ENCODE measurements at regions not wholly inside any gene's neighbourhood (a gene's known extent, or its start where the extent isn't known, plus 50 kb on each side); places are given as distances from the start of the nearest gene placed in this dataset.

DNA sequence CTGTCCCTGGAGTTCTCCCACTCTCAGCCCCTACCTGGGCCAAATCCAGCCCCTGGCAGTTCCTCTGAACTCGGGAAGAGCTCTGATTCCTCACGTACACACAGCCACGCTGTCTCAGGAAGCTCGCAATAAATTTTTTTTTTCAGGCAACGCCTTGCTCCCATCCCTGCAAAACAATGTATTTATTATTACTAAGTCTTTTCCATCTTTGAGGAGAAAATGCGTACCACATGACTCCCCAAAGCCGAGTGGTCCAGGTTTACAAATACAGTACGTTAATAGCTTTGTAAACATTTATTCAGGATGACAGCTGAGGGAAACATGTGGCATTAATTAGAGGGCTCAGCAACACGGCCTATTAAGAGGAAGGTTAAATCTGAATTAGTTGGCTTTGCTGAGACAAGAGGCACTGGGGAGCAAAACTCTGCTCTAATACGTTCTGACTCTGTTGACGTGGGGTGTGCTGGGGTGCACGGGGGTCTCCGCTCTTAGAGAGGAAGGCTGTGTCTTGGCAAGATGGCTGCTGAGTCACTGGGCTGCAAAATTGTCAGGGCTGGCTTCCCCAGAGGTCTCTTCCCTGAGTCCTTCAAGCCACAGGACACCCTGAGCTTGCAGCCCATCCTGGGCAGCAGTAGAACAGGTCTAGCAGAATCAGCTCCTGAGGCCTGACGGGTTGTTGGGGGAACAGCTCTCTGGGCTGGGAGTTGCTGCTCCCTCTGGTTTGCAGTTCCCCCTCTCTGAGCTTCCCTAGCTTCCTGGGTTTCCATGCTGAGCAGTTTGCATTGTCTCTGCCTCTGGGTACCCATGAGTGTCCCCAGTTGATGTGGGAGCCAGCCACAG is 185.2 kb upstream of the TBX3 start:
- no peak for DNase-seq (ENCODE audit: low spot score in 2 of 2)
- TF ChIP-seq POLR2A (IDR thresholded peaks at IDR 0.05) (no peak), CTCF (IDR thresholded peaks at IDR 0.05) (no peak)
- 32% methylated on average over 14 of the region's 14 CpGs for WGBS, 2 donors
- intact Hi-C loops (cut with DNase I; ENCODE audit: low total_unique reads): no loop called here
- no peak overlapping the region for H3K4me3 ChIP-seq (ENCODE audit: low read depth, poor library complexity, severe bottlenecking)

- intact Hi-C loops (cut with DNase I; ENCODE audit: low total_unique reads): no loop called here
- WGBS, 2 donors: 92 to 95% methylated on average over 4 of the region's 4 CpGs
- TF ChIP-seq POLR2A (IDR thresholded peaks at IDR 0.05): no peak
- DNase-seq (ENCODE audit: low spot score in 2 of 2): no peak
- H3K4me3 ChIP-seq (ENCODE audit: low read depth, poor library complexity, severe bottlenecking): no peak overlapping the region
Observed at GRCh38 chr12:114866331-114866730, 182.4 kb upstream of the TBX3 start.

- intact Hi-C loops (cut with DNase I; ENCODE audit: low total_unique reads): no loop called here
- DNase-seq (ENCODE audit: low spot score in 2 of 2): no peak
- H3K4me3 ChIP-seq (ENCODE audit: low read depth, poor library complexity, severe bottlenecking): no peak overlapping the region
- TF ChIP-seq POLR2A (IDR thresholded peaks at IDR 0.05) (no peak), CTCF (IDR thresholded peaks at IDR 0.05) (no peak)
- 24 to 32% methylated on average over 12 of the region's 12 CpGs for WGBS, 2 donors
Observed at GRCh38 chr12:114864837-114865551, 181.0 kb upstream of the TBX3 start.

GRCh38 chr12:114863911-114864310 is 179.9 kb upstream of the TBX3 start:
- no peak for DNase-seq (ENCODE audit: low spot score in 2 of 2)
- 78 to 89% methylated on average over 12 of the region's 12 CpGs for WGBS, 2 donors
- no peak overlapping the region for H3K4me3 ChIP-seq (ENCODE audit: low read depth, poor library complexity, severe bottlenecking)
- intact Hi-C loops (cut with DNase I; ENCODE audit: low total_unique reads): no loop called here
- no peak for TF ChIP-seq POLR2A (IDR thresholded peaks at IDR 0.05)
- no peak for TF ChIP-seq CTCF (IDR thresholded peaks at IDR 0.05)

DNA sequence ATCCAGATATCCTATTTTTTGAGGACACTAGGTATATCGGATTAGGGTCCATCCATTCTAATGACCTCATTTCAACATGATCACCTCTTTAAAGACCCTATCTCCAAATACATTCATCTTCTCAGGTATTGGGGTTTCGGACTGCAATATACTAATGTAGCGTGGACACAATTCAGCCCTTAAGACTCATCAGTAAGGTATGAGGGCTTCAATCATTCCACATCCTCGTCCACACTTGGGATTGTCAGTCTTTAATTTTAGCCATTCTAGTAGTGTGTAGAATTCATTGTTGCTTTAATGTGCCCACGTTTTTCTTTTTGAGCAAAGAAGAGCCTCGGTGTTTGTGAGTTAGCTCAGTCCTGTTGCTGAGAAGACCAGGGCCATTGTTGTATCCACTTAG is 177.0 kb upstream of the TBX3 start:
- H3K4me3 ChIP-seq (ENCODE audit: low read depth, poor library complexity, severe bottlenecking): no peak overlapping the region
- intact Hi-C loops (cut with DNase I; ENCODE audit: low total_unique reads): no loop called here
- DNase-seq (ENCODE audit: low spot score in 2 of 2): no peak
- TF ChIP-seq POLR2A (IDR thresholded peaks at IDR 0.05): no peak
- TF ChIP-seq CTCF (IDR thresholded peaks at IDR 0.05): no peak
- 86 to 88% methylated on average over 6 of the region's 6 CpGs for WGBS, 2 donors

DNA sequence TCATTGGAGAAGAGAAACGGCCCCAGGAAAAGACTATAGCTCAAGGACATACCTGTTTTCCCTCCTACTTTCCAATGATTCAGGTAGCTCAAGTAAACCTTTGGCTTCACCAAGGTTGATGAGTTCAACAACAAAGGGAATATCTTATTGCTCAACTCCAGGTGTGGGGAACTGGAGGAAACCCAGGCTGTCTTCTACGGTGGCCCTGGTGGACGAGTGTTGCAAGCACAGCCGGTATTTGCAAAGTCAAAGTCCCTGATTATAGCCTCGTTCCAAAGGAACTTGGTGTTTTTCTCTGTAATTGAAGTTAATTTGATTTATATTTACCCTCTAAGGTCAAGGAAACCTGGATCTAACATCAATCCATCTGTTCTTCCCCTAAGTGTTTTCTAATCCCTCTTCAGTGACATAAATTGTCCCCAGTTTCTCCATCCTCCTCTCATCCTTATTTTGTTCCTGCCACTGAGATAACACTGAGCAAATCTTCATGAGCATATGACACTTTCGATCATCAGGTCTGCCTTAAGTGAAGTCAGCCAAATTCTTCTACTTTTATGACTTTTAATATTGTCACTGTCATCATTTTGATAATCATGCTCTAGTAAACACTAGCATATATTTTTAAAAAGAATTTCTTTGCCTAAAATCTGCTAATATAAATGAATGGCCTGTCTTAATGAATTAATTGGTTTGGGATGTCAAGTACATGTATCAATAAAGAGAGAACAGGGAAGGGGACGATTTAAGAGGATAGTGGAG is 174.6 kb upstream of the TBX3 start:
- H3K4me3 ChIP-seq (ENCODE audit: low read depth, poor library complexity, severe bottlenecking): no peak overlapping the region
- WGBS, 2 donors: 70 to 71% methylated on average over 7 of the region's 7 CpGs
- no peak for TF ChIP-seq POLR2A (IDR thresholded peaks at IDR 0.05)
- TF ChIP-seq CTCF (IDR thresholded peaks at IDR 0.05): no peak
- intact Hi-C loops (cut with DNase I; ENCODE audit: low total_unique reads): no loop called here
- DNase-seq (ENCODE audit: low spot score in 2 of 2): no peak

Data from lower leg skin (tissue), 4 donors.